ENCODE measurements at regions not wholly inside any gene's neighbourhood (a gene's known extent, or its start where the extent isn't known, plus 50 kb on each side); places are given as distances from the start of the nearest gene placed in this dataset.

- Mint-ChIP-seq H3K27ac (no peak overlapping the region; a peak in 1 of 7 replicates), H3K27me3 (ENCODE audit: low read depth) (no peaks in the 10 kb centered on the region), H3K4me1 (peaks cover 9 to 11% of the 10 kb centered on the region in 2 experiments), H3K4me3 (no peak overlapping the region), H3K36me3 (ENCODE audit: insufficient read depth in 1 of 3, low read depth in 3 of 3) (no peaks in the 10 kb centered on the region), H3K9me3 (peaks cover 0 to 3% of the 10 kb centered on the region in 2 experiments; a peak in 2 of 5 replicates)
- no peak overlapping the region for H2BK12ac ChIP-seq (ENCODE audit: insufficient read length, low read depth, low read length)
- H3K79me1 ChIP-seq (ENCODE audit: insufficient read depth, low read depth, low read length, poor library complexity, severe bottlenecking) = no peaks in the 10 kb centered on the region
- DNase-seq = no peak
- no peak overlapping the region for H3K56ac ChIP-seq (ENCODE audit: insufficient read length, low read depth, low read length)
- no peak overlapping the region for H3K4ac ChIP-seq (ENCODE audit: low read depth, low read length)
- no peaks in the 10 kb centered on the region for H3K23me2 ChIP-seq (ENCODE audit: insufficient read length, low read depth, low read length, poor library complexity, severe bottlenecking)
- H3K27ac ChIP-seq (ENCODE audit: insufficient read length, low read depth, low read length) = no peak overlapping the region
- H3K9me3 ChIP-seq (ENCODE audit: control insufficient read depth, low read depth, low read length) = no peaks in the 10 kb centered on the region
- no peak overlapping the region for H4K8ac ChIP-seq (replicated peaks; ENCODE audit: insufficient read length, low read depth, low read length)
- no peak for TF ChIP-seq CTCF (conservative IDR thresholded peaks at IDR 0.05)
- no peaks in the 10 kb centered on the region for H3K27me3 ChIP-seq (ENCODE audit: insufficient read depth, low read length)
- no peaks in the 10 kb centered on the region for H3K79me2 ChIP-seq (ENCODE audit: insufficient read depth, low read length)
- H2BK15ac ChIP-seq (ENCODE audit: low read depth, low read length) = no peak overlapping the region
- H3T11ph ChIP-seq (ENCODE audit: low read length) = no peak overlapping the region
- H3K4me1 ChIP-seq (ENCODE audit: insufficient read depth, low read length) = no peaks in the 10 kb centered on the region
- H3K4me2 ChIP-seq (ENCODE audit: insufficient read depth, insufficient read length, low read length) = no peak overlapping the region
- H2AFZ ChIP-seq (ENCODE audit: low read length) = peak overlapping the region; percentile 62
- H2BK120ac ChIP-seq (ENCODE audit: low read depth, low read length, poor library complexity, severe bottlenecking) = no peak overlapping the region
- no peak overlapping the region for H3K9ac ChIP-seq (ENCODE audit: extremely low read depth, insufficient read length, low read length)
- H2BK20ac ChIP-seq (ENCODE audit: low read depth, low read length, poor library complexity, severe bottlenecking) = no peak overlapping the region
- H3K23ac ChIP-seq (ENCODE audit: insufficient read length, low read depth, low read length) = no peak overlapping the region
- H3K18ac ChIP-seq (ENCODE audit: insufficient read length, low read depth, low read length) = no peak overlapping the region
- no CpG with 5 or more reads among the region's 3 CpGs for WGBS (ENCODE audit: extremely low coverage, insufficient read length, low lambda C conversion rate)
- no peak overlapping the region for H3K14ac ChIP-seq (ENCODE audit: insufficient read depth, low read length)
- H4K91ac ChIP-seq (ENCODE audit: insufficient read length, low read depth, low read length) = no peak overlapping the region
- H4K5ac ChIP-seq (ENCODE audit: insufficient read length, low read depth, low read length) = no peak overlapping the region
- no peaks in the 10 kb centered on the region for H4K20me1 ChIP-seq (ENCODE audit: control insufficient read depth, insufficient read depth, insufficient read length)
- no peak overlapping the region for H2BK5ac ChIP-seq (ENCODE audit: insufficient read length, low read length)
- no peak overlapping the region for H2AK5ac ChIP-seq (ENCODE audit: insufficient read length, low read length)
Observed at GRCh38 chr6:95830859-95831557, 184.8 kb upstream of the FUT9 start.
